ENCODE measurements at regions not wholly inside any gene's neighbourhood (a gene's known extent, or its start where the extent isn't known, plus 50 kb on each side); places are given as distances from the start of the nearest gene placed in this dataset.
A peak's percentile ranks its signal among the peaks of the same experiment; 100 is the strongest.

DNA sequence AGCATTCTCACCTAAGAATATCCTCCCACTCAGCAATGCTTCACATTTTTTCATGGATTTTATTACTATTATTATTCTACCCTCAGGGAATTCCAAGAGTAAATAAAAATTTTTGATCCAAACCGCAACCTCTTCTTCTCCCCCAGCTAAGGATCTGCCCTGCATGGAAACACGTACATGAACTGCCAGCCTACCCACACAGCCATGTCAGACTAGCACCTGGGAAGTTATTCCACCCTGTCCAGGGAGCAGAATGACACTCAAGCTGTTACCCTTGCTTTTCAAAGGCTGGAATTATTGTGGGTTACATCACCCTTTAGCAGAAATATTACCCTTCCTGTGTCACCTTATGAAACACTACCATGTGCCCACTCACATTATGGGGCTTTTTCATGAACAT lies 227.3 kb upstream of the USP15 start:
- no TSS peak for BruUV-seq (replicated peaks)
- Mint-ChIP-seq H3K27ac (ENCODE audit: low read depth, unreplicated experiment) (peak overlapping the region; percentile 36), H3K4me3 (ENCODE audit: unreplicated experiment) (no peak overlapping the region), H3K36me3 (ENCODE audit: insufficient read depth, unreplicated experiment) (no peaks in the 10 kb centered on the region), H3K27me3 (ENCODE audit: insufficient read depth, unreplicated experiment) (no peaks in the 10 kb centered on the region), H3K9me3 (ENCODE audit: unreplicated experiment) (no peaks in the 10 kb centered on the region), H3K4me1 (ENCODE audit: insufficient read depth, unreplicated experiment) (peaks cover 6% of the 10 kb centered on the region)
- no peak for DNase-seq (ENCODE audit: unreplicated experiment)
- TF ChIP-seq, protein P1, sequence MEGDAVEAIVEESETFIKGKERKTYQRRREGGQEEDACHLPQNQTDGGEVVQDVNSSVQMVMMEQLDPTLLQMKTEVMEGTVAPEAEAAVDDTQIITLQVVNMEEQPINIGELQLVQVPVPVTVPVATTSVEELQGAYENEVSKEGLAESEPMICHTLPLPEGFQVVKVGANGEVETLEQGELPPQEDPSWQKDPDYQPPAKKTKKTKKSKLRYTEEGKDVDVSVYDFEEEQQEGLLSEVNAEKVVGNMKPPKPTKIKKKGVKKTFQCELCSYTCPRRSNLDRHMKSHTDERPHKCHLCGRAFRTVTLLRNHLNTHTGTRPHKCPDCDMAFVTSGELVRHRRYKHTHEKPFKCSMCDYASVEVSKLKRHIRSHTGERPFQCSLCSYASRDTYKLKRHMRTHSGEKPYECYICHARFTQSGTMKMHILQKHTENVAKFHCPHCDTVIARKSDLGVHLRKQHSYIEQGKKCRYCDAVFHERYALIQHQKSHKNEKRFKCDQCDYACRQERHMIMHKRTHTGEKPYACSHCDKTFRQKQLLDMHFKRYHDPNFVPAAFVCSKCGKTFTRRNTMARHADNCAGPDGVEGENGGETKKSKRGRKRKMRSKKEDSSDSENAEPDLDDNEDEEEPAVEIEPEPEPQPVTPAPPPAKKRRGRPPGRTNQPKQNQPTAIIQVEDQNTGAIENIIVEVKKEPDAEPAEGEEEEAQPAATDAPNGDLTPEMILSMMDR (IDR thresholded peaks at IDR 0.05; ENCODE audit: unreplicated experiment), result no peak
- POLR2A ChIA-PET, result interaction anchor here (0.7 kb wide), 1 partner anchor 178 kb away, joined by 3 read pairs; no protein-coding TSS in a partner anchor
- intact Hi-C loops (cut with micrococcal nuclease), result no loop called here
- CTCF ChIA-PET, result no interaction called here

DNA sequence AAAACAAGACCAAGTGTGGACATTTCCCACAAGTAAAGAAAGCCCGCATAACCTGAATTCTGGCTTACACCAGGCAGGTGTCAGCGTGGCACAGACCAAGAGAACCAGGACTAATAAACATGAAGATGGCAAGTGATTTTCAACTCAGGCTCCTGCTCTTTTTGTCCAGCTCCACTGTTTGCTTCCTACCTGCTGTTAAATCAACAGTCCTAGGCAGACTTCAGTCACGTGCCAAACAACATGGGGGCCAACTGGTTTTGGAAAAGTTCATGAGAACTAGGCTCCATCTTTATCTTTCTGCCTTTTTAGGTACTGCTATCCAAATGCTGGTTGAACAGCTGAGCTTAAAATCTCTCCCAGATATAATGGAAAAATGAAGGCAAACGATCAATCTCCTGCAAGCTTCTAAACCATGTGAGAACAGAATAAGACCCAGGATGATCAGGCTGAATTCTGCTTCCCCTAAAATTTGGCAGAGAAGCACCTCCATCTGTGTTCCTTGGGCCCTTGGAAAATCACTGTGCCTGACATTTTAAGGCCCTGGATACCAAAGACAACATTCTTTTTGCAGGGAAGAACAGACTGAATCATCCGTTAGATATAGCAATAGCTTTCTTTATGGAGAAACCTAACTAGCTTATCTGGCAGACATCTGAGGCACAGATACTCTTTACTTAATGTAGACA lies 215.6 kb upstream of the USP15 start:
- BruUV-seq (replicated peaks), result no TSS peak
- CTCF ChIA-PET, result no interaction called here
- H3K27ac Mint-ChIP-seq (ENCODE audit: low read depth, unreplicated experiment), result no peak overlapping the region
- no peaks in the 10 kb centered on the region for H3K4me1 Mint-ChIP-seq (ENCODE audit: insufficient read depth, unreplicated experiment)
- no peak for DNase-seq (ENCODE audit: unreplicated experiment)
- POLR2A ChIA-PET, result no interaction called here
- H3K27me3 Mint-ChIP-seq (ENCODE audit: insufficient read depth, unreplicated experiment), result no peaks in the 10 kb centered on the region
- no peaks in the 10 kb centered on the region for H3K36me3 Mint-ChIP-seq (ENCODE audit: insufficient read depth, unreplicated experiment)
- H3K9me3 Mint-ChIP-seq (ENCODE audit: unreplicated experiment), result peaks cover 11% of the 10 kb centered on the region
- H3K4me3 Mint-ChIP-seq (ENCODE audit: unreplicated experiment), result no peak overlapping the region
- intact Hi-C loops (cut with micrococcal nuclease), result no loop called here
- TF ChIP-seq, protein P1 (IDR thresholded peaks at IDR 0.05; ENCODE audit: unreplicated experiment), result no peak

DNA sequence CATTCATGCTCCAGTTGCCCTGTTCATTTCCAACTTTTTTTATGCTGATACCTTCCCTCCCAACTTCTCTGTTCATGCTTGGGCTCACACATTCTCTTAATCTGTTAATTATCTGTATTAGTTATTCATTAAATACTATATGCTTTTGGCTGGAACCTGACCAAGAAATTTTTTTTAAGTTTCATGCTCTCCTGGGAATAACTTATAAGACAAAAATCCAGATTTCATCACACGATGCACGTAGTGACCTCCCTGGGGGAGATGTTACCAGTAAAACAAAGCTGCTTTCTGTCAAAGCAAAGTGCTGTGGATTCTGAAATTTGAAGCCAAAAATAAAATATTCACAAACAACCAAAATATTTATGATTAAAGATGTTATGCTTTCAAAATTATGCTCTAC lies 215.0 kb upstream of the USP15 start:
- no peaks in the 10 kb centered on the region for H3K4me1 Mint-ChIP-seq (ENCODE audit: insufficient read depth, unreplicated experiment)
- DNase-seq (ENCODE audit: unreplicated experiment), result no peak
- CTCF ChIA-PET, result no interaction called here
- no peaks in the 10 kb centered on the region for H3K27me3 Mint-ChIP-seq (ENCODE audit: insufficient read depth, unreplicated experiment)
- TF ChIP-seq, protein P1 (IDR thresholded peaks at IDR 0.05; ENCODE audit: unreplicated experiment), result no peak
- H3K9me3 Mint-ChIP-seq (ENCODE audit: unreplicated experiment), result peaks cover 9% of the 10 kb centered on the region
- intact Hi-C loops (cut with micrococcal nuclease), result no loop called here
- no peak overlapping the region for H3K27ac Mint-ChIP-seq (ENCODE audit: low read depth, unreplicated experiment)
- H3K36me3 Mint-ChIP-seq (ENCODE audit: insufficient read depth, unreplicated experiment), result no peaks in the 10 kb centered on the region
- H3K4me3 Mint-ChIP-seq (ENCODE audit: unreplicated experiment), result no peak overlapping the region
- POLR2A ChIA-PET, result no interaction called here
- BruUV-seq (replicated peaks), result no TSS peak

DNA sequence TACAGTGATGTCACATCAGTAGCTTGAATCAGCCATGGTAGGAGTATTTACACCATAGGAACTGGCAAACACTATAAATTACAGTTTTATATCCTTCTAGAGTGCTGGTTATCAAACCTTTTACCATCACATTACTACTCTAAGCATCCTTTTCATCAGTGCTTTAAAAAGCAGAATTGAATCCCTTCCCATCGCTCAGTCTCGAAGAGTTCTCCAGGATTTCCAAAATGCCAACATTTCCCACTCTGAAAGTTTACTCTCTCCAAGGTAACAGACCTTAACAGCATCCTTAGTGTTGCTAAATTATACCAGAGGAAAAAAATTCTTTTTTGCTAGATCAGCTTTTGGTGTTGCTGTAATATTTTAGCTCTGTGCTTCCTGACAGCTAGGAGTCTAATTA lies 209.4 kb upstream of the USP15 start:
- BruUV-seq (replicated peaks), result no TSS peak
- CTCF ChIA-PET, result interaction anchor here (0.6 kb wide), 1 partner anchor 1347 kb away, joined by 3 read pairs; no protein-coding TSS in a partner anchor
- Mint-ChIP-seq H3K4me1 (ENCODE audit: insufficient read depth, unreplicated experiment) (no peaks in the 10 kb centered on the region), H3K27me3 (ENCODE audit: insufficient read depth, unreplicated experiment) (no peaks in the 10 kb centered on the region), H3K9me3 (ENCODE audit: unreplicated experiment) (no peaks in the 10 kb centered on the region), H3K36me3 (ENCODE audit: insufficient read depth, unreplicated experiment) (peaks cover 6% of the 10 kb centered on the region), H3K27ac (ENCODE audit: low read depth, unreplicated experiment) (no peak overlapping the region), H3K4me3 (ENCODE audit: unreplicated experiment) (no peak overlapping the region)
- TF ChIP-seq, protein P1 (IDR thresholded peaks at IDR 0.05; ENCODE audit: unreplicated experiment), result no peak
- DNase-seq (ENCODE audit: unreplicated experiment), result no peak
- intact Hi-C loops (cut with micrococcal nuclease), result no loop called here
- POLR2A ChIA-PET, result no interaction called here

All from MCF 10A (cell line).